Heart right ventricle (tissue), 16 donors: ENCODE measurements at regions not wholly inside any gene's neighbourhood (a gene's known extent, or its start where the extent isn't known, plus 50 kb on each side); places are given as distances from the start of the nearest gene placed in this dataset.

Experiments used
- ATAC-seq, 8 donors: fragments of 200-7000 bp; cut with Tn5 transposase; one replicate each; pipeline ENCODE4 v1.9.1; 2020; ENCODE audit warnings: mild to moderate bottlenecking in 8 of 8, moderate library complexity in 8 of 8, moderate number of reproducible peaks in 1 of 8
- DNase-seq, 2 donors: peaks; one replicate each; pipeline ENCODE4 v3.0.0-alpha.2; 2020
- H3K27ac ChIP-seq, 10 donors: fragments of 200-600 bp; sonication (generic) in 2 of 10; one replicate each; pipeline versions ENCODE4 v1.5.0 to v1.8.0; 2020 to 2022; ENCODE audit warnings: mild to moderate bottlenecking in 3 of 10
- H3K27me3 ChIP-seq, 7 donors: fragments of 200-600 bp; one replicate each; pipeline ENCODE4 v1.8.0; 2021 to 2022; ENCODE audit warnings: mild to moderate bottlenecking in 2 of 7
- H3K36me3 ChIP-seq, 9 donors: fragments of 200-600 bp; sonication (generic) in 1 of 9; one replicate each; pipeline versions ENCODE4 v1.5.0 to v1.8.0; 2020 to 2022; ENCODE audit warnings: mild to moderate bottlenecking in 2 of 9
- H3K4me1 ChIP-seq, 9 donors: fragments of 200-600 bp; sonication (generic) in 1 of 9; one replicate each; pipeline versions ENCODE4 v1.5.0 to v1.8.0; 2020 to 2022; ENCODE audit warnings: mild to moderate bottlenecking in 4 of 9
- H3K4me3 ChIP-seq, 10 donors: fragments of 200-600 bp; sonication (generic) in 2 of 10; one replicate each; pipeline versions ENCODE4 v1.5.0 to v1.8.0; 2020 to 2022; ENCODE audit warnings: mild to moderate bottlenecking in 7 of 10, moderate library complexity in 2 of 10
- H3K9me3 ChIP-seq, 11 donors: fragments of 200-600 bp in 10 of 11; sonication (generic) in 2 of 11; one replicate each; pipeline versions ENCODE4 v1.5.0 to v1.8.0; 2013 to 2022; ENCODE audit warnings: mild to moderate bottlenecking in 2 of 11, control low read depth in 1 of 11, moderate library complexity in 1 of 11
- WGBS, 2 donors: extraction: QIAGEN DNeasy Blood & Tissue Kit; methylation state at CpG; one replicate each; pipeline ENCODE4 v1.1.7; 2013; ENCODE audit warnings: inconsistent platforms in 1 of 2; 5-methylcytosine and 5-hydroxymethylcytosine counted together
- intact Hi-C, 10 donors: fragments of 100-400 bp; cut with DNase I; formaldehyde crosslinking; loops; one replicate each; pipeline versions ENCODE4 v1.11.1 to v1.14.2; 2022
- TF ChIP-seq, protein P1 (sequence below), 9 donors: fragments of 200-600 bp; sonication (generic) in 2 of 9; IDR thresholded peaks; one replicate each; pipeline versions ENCODE4 v1.5.0 to v1.8.0; 2021 to 2022; ENCODE audit warnings: antibody characterized with exemption in 9 of 9, mild to moderate bottlenecking in 5 of 9, moderate library complexity in 1 of 9
- donor health status: Arrhythmogenic right ventricular cardiomyopathy.
- donor health status: ischemic (EF 13 %, LVEDD 7.1; RV severe dilation, severe dysfunction).
- donor health status: healthy with polysubstance abuse.
- donor health status: DM: no; HTN: yes; CAD: no.
- donor health status: DM: no; HTN: no; CAD: no.
- donor health status: ischemic (EF 25% LVEDD 6.9; RV normal size, moderate dysfunction).
- donor health status: ischemic (EF 25% LVEDD 5.7; RV mildly dilated, moderate dysfunction).
- donor health status: healthy.
- donor health status: DM: yes; HTN: yes; CAD: no.
- donor health status: Ischemic cardiomyopathy.
- donor health status: ischemic (EF 35%, LVEDD 5.7; RV mildly dilated, moderate dysfunction).
- donor health status: nonischemic (EF 11% LVEDD 7.7; RV severe dilation, severe dysfunction).
- donor health status: DM: yes; HTN: yes; CAD: no.
- donor health status: PGD.
- donor health status: ischemic (EF 29% LVEDD 5.4; RV normal size, mild dysfunction).
- donor health status: nonischemic (EF 23%, LVEDD 6.1; RV moderate dilation, normal function).

DNA sequence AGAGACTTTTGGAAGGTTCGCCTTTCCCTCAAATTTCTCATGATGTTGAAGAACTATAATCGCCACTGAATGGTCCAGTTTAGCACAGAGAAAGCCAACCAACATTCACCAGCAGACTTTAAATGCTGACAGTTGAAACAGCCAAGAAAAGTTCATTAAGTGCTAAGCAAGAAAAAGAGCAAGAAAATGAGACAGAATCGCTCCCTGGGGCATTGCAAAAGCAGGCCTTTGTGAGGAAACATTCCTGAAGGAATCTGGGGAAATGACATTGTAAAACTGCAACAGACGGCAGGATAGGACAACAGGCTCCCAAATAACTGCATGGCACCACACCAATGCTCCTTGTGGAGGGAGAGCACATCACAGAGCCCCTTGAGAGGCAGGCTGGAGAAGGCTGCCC, 269.3 kb upstream of the ID2 start:
- no peaks in the 10 kb centered on the region for H3K27me3 ChIP-seq
- TF ChIP-seq, protein P1, sequence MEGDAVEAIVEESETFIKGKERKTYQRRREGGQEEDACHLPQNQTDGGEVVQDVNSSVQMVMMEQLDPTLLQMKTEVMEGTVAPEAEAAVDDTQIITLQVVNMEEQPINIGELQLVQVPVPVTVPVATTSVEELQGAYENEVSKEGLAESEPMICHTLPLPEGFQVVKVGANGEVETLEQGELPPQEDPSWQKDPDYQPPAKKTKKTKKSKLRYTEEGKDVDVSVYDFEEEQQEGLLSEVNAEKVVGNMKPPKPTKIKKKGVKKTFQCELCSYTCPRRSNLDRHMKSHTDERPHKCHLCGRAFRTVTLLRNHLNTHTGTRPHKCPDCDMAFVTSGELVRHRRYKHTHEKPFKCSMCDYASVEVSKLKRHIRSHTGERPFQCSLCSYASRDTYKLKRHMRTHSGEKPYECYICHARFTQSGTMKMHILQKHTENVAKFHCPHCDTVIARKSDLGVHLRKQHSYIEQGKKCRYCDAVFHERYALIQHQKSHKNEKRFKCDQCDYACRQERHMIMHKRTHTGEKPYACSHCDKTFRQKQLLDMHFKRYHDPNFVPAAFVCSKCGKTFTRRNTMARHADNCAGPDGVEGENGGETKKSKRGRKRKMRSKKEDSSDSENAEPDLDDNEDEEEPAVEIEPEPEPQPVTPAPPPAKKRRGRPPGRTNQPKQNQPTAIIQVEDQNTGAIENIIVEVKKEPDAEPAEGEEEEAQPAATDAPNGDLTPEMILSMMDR (IDR thresholded peaks at IDR 0.05) = no peak
- ATAC-seq (peak in 6 of 8 donors; percentile 19 to 67 (median 37)), DNase-seq (peak in 1 of 2 donors; percentile 27)
- H3K4me1 ChIP-seq = peaks cover 0 to 64% (median 11%) of the 10 kb centered on the region in 9 donors
- H3K9me3 ChIP-seq = no peaks in the 10 kb centered on the region
- H3K36me3 ChIP-seq = no peaks in the 10 kb centered on the region
- intact Hi-C loops = loop anchor here in 1 of 10 donors (10.0 kb wide), 1 partner anchor 272 kb away; the partner anchor contains the start of gene ID2
- H3K27ac ChIP-seq = peak overlapping the region in 6 of 10 donors; percentile 25 to 68 (median 42)
- no peak overlapping the region for H3K4me3 ChIP-seq
- WGBS, 2 donors = 49 to 56% methylated on average over 4 of the region's 4 CpGs

DNA sequence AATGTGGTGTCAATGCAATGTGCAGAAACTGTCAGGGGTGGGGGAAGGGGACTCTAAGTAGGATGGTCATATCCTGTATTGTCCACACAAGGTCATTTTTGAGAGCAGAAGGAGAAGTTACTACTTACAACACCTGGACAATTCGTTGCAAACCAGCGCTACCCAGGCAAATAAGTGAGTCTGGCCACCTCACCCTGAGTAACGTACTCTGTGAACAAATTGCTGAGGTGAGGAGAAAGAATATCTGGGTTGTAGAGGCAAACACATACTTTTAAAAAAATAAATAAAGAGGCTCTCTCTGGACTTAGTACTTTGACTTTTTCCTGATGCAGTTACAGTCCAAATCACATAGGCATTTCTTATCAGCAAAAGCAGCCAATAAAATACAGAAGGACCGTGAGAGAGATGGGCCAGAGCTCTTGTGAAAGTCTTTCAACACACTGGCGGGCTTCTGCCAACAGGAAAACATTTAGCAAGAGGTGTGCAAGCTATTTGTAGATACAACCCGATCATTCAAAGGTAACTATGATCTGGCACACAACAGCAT, 268.2 kb upstream of the ID2 start:
- TF ChIP-seq, protein P1 (IDR thresholded peaks at IDR 0.05) = no peak
- Histone ChIP-seq H3K4me3 (no peak overlapping the region), H3K4me1 (peaks cover 0 to 62% (median 11%) of the 10 kb centered on the region in 9 donors), H3K27me3 (no peaks in the 10 kb centered on the region), H3K9me3 (no peaks in the 10 kb centered on the region), H3K36me3 (no peaks in the 10 kb centered on the region), H3K27ac (peak overlapping the region in 1 of 10 donors; percentile 68)
- no peak for DNase-seq
- WGBS, 2 donors = 59 to 61% methylated on average over 6 of the region's 6 CpGs
- ATAC-seq = peak in 2 of 8 donors; percentile 36 to 43
- intact Hi-C loops = loop anchor here in 1 of 10 donors (10.0 kb wide), 1 partner anchor 271 kb away; the partner anchor contains the start of gene ID2

DNA sequence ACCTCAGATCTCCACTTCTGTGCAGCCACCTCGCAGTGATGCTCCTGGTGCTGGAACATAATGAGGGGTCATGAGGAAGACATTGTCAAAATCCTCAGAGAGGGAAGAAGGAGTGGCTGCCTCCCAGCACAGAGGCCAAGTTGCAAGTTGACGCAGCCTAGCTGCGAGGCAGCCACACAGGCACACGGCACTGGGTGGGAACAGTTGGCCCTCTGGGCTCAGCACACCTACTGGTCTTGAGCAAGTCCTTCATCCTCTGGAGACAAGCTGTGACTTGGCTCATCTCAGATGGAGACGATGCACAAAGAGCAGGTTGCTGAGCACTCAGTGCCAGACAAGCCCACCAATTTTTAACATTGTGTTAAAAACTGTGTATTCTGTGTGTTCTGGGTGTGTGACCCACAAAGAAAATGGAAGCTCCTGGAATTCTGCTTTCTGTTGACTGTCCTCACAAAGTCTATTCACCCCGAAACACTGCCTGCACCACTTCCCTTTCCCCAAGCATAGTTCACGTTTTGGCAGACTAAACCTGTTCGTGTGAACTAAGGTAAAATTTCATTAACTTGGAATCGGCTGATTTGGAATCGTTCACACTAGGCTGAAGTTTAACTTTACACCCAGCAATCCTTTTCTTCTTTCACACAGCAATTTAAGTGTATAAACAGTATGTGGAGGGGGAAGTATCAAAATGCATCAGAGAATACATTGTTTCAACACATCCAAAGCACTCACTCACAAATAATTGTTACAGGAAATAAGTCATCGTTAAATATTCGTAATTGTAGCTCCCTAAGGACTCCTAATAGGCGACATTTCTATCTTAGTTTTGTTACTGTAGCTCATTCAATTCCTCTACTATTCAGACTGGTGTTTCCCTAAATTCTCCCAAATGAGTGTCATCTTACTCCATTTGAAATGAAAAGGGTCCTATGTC, 266.6 kb upstream of the ID2 start:
- Histone ChIP-seq H3K4me3 (no peak overlapping the region), H3K27me3 (no peaks in the 10 kb centered on the region), H3K36me3 (no peaks in the 10 kb centered on the region), H3K4me1 (peaks cover 0 to 48% (median 11%) of the 10 kb centered on the region in 9 donors), H3K9me3 (no peaks in the 10 kb centered on the region), H3K27ac (peak overlapping the region in 1 of 10 donors; percentile 64)
- no peak for ATAC-seq
- intact Hi-C loops = loop anchor here in 1 of 10 donors (10.0 kb wide), 1 partner anchor 270 kb away; the partner anchor contains the start of gene ID2
- 76 to 84% methylated on average over 13 of the region's 13 CpGs for WGBS, 2 donors
- no peak for DNase-seq
- TF ChIP-seq, protein P1 (IDR thresholded peaks at IDR 0.05) = no peak

DNA sequence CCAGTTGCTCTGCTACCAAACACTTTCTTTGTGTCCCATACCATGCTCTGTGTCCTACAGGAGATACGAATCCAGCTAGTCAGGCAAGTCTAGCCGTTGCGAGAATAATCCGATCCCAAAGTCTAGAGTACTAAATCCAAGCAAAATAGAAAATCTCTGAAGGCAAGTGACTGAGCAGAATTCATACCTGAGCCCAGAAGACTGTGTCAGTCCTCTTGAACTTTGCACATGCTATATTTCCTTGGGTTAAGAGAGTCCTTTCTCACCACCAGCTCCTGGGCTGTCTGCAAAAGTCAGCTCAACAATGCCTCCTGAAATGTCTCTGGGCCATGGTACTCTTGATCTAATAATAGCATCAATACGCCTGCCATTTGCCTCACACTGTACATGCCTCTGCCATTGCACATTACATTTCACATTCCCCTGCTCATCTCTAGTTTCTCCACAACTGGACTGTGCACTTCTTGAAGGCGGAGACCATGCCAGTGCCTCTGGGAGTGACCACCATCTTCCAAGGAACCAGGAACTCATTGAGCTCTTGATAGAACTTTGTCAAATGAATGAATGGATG, 265.8 kb upstream of the ID2 start:
- 88 to 92% methylated on average over 6 of the region's 6 CpGs for WGBS, 2 donors
- Histone ChIP-seq H3K36me3 (no peaks in the 10 kb centered on the region), H3K27me3 (no peaks in the 10 kb centered on the region), H3K4me1 (peaks cover 0 to 49% (median 11%) of the 10 kb centered on the region in 9 donors), H3K9me3 (no peaks in the 10 kb centered on the region), H3K27ac (peak overlapping the region in 1 of 10 donors; percentile 64), H3K4me3 (no peak overlapping the region)
- no peak for DNase-seq
- TF ChIP-seq, protein P1 (IDR thresholded peaks at IDR 0.05) = no peak
- peak in 3 of 8 donors; percentile 18 to 60 (median 59) for ATAC-seq
- intact Hi-C loops = loop anchor here in 1 of 10 donors (10.0 kb wide), 1 partner anchor 269 kb away; the partner anchor contains the start of gene ID2
